PC-3 (cell line): ENCODE measurements at regions not wholly inside any gene's neighbourhood (a gene's known extent, or its start where the extent isn't known, plus 50 kb on each side); places are given as distances from the start of the nearest gene placed in this dataset.

Experiments used
- EZH2 ChIP-seq: fragments of 300-600 bp; sonication (generic); IDR thresholded peaks from one replicate; pipeline ENCODE4 v1.6.1; 2017; ENCODE audit warnings: antibody characterized with exemption, mild to moderate bottlenecking, low read length; ENCODE audit not compliant: unreplicated experiment
- TF ChIP-seq, protein P1 (sequence below): fragments of 300-600 bp; sonication (generic); conservative IDR thresholded peaks from 2 replicates; pipeline ENCODE4 v1.5.1; 2017; ENCODE audit warnings: antibody characterized with exemption, low read depth, mild to moderate bottlenecking, low read length

DNA sequence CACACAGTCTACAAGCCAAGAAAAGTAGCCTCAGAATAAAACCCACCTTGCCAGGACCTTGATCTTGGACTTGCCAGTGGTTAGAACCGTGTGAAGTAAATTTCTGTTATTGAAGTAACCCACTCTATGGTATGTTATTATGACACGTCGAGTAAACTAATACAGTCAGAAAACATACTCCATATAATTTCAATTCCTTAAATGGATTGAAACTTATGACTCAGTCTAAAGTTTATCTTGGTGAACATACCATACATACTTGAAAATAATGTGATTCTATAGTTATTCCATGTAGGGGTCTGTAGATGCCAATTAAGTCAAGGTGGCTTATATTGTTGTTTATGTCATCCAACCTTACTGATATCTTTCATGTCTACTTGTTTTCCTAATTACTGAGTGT, 950.7 kb downstream of the TLE4 start:
- TF ChIP-seq, protein P1, sequence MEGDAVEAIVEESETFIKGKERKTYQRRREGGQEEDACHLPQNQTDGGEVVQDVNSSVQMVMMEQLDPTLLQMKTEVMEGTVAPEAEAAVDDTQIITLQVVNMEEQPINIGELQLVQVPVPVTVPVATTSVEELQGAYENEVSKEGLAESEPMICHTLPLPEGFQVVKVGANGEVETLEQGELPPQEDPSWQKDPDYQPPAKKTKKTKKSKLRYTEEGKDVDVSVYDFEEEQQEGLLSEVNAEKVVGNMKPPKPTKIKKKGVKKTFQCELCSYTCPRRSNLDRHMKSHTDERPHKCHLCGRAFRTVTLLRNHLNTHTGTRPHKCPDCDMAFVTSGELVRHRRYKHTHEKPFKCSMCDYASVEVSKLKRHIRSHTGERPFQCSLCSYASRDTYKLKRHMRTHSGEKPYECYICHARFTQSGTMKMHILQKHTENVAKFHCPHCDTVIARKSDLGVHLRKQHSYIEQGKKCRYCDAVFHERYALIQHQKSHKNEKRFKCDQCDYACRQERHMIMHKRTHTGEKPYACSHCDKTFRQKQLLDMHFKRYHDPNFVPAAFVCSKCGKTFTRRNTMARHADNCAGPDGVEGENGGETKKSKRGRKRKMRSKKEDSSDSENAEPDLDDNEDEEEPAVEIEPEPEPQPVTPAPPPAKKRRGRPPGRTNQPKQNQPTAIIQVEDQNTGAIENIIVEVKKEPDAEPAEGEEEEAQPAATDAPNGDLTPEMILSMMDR: no peak
- TF ChIP-seq EZH2: no peak
